GM18909 (cell line): ENCODE measurements at regions not wholly inside any gene's neighbourhood (a gene's known extent, or its start where the extent isn't known, plus 50 kb on each side); places are given as distances from the start of the nearest gene placed in this dataset.

Experiments
- ATAC-seq: cut with Tn5 transposase; IDR thresholded peaks from one replicate; pipeline ENCODE4 v1.9.1; 2021; ENCODE audit warnings: mild to moderate bottlenecking; ENCODE audit not compliant: unreplicated experiment, poor library complexity

DNA sequence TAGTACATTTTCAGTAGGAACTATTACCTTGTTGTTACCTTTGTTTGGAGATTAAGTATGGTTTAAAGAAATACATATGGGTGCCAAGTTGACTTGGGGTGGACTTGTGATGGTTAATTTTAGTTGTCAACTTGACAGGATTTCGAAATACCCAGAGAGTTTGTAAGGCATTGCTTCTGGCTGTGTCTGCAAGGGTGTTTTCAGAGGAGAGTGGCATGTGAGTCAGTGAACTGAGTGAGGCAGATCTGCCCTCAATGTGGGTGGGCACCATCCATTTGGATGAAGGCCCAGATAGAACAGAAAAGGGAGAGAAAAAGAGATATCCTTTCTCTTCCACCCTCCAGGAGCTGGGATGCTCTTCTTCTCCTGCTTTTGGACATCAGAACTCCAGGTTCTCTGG, 315.5 kb downstream of the GPATCH2 start:
- no peak for ATAC-seq

DNA sequence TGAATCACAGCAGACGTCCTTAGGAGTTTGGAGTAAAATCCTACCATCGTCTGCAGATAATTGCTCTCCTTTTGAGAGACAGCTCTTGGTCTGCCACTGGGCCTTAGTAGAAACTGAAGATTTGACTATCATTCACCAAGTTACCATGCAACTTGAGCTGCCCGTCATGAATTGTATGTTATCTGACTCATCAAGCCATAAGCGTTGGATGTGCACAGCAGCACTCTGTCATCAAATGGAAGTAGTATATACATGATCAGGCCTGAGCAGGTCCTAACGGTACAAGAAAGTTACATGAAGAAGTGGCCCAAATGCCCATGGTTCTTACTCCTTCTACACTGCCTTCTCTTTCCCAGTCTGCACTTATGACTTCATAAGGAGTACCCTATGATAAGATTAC, 317.8 kb downstream of the GPATCH2 start:
- no peak for ATAC-seq

DNA sequence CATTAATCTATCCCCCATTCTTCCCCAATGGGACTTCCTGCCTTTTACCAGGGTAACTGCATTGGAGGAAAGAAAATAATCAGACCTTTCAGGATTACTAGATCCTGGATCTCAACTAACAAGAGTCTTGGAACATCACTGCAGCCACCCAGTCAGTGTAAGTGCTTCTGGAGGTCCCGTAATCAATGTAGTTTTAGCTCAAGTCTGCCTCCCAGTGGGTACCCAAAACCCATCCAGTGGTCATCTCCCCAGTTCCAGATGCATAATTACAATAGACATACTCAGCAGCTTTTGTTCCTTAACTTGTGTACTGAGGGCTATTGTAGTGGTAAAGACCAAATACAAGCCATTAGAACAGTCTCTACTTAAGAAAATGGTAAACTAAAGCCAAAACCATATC, 319.1 kb downstream of the GPATCH2 start:
- peak; percentile 51 for ATAC-seq

DNA sequence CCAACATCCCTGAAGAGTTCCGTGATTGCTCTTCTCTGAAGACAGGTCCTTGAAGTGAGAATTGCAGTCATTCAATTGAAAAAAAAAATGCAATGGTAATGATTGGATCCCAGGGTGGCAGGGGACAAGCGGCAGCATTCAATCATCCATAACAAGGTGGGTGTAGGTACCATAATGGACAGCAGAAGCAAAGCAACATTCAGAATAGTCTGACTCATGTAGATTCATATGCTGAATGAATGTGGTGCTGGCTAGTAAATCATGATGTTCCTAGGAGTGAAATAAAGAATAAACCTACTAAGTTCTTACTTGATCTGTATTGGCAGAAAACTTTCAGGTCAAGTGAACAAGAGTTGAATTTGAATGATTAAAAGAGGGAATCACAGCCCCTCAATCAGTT, 319.6 kb downstream of the GPATCH2 start:
- no peak for ATAC-seq

DNA sequence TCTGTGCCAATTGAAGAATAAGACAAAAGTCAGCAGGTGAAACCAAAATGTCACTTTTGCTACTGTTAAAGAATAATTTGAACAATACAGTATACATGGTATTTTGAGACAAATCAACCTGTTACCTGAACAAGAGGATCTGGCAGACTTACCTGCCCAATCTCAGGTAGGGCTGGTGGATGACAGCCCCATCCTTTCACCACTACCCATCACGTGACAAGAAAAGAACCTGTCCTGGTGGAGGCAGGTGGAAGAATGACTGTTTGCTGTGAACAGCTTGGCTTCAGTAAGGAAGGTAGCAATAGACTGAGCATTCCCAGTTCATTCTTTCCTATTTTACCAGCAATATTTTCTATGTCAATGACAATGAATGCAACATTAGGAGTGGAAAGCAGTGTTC, 349.6 kb downstream of the GPATCH2 start:
- ATAC-seq, result no peak

DNA sequence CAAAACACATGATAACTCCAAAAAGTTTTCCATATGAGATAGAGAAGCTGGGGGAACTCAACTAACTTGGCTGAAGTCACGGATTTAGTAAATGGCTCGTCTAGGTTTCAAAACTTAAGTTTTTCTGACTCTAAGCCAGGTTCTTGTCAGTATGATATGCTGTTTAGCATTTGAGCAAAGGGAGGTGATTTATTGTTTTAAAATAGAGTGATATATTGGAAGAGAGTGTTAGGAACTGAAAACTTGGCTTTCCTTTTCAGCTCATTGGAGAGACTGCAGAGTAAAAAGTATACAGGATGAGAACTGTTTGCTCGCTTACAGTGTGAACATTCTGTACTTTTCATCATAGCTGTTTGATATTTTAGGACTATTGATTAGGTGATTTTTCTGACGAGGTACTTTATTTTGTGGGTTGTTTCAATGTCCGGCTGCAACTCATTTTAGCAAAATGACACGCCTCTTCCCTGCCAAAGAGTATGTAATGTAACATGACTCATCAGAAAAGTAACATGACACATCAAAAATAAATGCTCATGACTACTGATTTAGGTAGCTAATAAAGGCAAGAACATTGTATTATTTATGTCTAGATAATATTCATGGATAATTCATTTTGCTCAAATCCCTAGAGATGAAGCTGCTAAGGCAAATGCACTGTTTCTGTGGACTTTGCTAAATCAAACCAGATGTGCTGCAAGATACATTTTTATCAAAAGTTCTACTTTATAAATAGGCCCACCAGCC, 355.1 kb downstream of the GPATCH2 start:
- no peak for ATAC-seq

DNA sequence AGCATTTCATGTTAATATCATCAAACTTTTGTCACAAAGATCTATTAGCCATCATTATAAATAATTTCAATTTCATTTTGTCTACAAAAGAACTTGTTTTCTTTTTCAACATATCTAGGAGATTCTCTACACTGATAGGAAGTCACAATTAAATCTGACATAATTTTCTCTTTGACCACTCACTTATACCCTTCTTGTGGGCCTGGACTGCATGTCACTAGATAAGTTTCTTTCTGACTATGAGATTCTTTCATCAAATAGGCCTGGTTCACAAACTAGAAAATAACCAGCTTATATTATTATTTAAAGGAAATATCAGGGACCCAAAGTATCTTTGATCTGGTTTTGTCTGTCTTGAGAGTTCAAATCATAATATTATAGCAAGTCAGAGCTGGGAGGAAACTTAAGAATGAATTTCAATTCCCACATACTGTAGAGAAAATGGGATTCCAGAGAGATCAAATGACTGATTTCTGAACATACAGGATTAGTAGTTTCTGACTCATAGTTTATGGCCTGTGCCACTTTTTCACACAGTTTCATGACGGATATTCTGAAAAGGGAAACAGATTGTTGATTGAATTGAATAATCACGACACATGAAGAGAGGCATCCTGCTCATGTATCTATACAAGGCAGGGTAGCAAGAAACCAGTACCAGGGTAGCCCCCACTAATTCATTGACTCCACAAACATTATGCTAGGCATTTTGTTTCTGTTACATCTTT, 355.8 kb downstream of the GPATCH2 start:
- ATAC-seq, result no peak

DNA sequence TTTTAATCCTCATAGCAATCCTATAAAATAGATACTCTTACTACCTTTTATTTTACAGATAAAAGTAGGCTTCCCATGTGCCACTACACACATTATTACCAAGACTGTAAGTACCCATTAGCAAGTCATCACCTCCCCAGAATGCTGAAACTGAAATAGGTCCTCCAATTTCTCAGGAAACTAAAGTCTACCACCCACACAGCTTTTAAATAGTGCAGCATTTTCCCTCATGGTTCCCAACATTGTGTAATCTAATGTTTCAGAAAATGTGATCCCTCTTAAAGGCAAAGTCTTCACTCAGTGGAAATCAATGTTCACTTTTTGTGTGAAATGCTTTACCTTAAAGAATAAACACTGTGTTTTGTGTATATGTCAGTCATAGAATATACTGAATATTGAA, 356.5 kb downstream of the GPATCH2 start:
- ATAC-seq, result no peak

DNA sequence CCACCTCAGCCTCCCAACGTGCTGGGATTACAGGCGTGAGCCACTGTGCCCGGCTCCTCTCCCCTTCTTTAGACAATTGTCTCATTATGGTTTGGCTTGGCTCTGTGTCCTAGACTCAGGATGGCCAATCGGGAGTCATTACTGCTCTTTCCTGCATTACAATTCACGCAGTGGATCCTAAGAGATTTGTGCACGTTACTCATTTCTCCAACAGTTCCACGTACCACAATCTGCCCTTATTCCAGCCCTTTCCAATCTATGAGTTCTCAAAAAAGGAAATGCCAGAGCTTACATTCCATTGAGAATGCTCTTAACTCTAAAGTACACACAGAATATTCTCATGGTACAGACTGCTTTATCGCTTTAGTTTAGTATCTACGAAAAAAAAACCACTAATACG, 357.0 kb downstream of the GPATCH2 start:
- no peak for ATAC-seq

DNA sequence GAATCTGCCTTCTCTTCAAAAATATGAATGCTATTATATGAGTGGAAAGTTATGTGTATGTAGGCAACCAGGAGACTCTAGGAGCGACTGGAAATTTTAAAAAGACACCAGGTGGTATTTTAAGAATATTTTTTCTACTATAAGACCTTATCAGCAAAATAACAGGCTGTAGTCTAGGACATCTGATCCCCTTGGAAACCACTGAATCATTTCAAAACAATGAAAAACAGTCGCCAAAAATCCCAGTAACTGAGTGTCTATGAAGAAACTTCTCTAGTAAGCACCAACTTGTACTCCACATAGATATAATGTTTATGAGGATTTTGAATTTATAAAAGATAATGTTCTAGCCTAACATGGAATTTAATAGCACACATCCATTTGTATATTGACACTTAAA, 358.5 kb downstream of the GPATCH2 start:
- ATAC-seq, result no peak

DNA sequence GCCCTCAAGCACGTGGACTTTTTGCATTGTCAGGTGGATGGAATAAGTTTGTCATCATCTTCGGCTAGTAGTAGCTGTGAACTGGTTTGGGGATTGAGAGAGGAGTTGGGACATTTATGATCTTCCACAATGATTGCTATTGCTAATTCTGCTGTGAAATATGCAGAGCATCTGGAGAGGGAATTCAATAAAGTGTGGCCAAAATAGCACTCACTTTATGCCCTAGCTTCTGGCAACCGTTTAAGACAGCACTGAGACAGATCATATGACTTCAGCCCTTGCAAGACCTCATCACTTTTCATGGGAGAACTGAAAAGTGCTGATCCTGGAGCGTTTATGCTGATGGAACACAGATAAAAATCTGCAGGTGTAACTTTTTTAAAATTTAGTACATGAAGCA, 360.8 kb downstream of the GPATCH2 start:
- no peak for ATAC-seq

DNA sequence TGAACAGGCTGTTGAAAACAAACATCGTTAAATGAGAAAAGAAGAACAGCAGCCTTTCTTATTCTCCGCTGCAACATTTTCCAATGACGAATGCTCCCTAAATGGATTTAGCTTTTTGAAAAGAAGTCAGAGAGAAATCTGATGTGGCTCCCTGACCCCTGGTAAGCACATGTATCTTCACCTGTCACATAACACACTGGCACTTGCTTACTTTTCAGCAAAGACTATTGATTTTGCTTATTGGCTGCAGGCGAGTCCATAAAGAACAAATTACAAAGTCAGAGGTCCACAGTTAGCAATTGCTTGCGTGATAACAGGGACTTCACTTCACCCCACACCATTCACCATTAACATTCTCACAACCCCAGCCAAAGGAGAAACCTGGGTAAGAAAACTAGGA, 362.8 kb downstream of the GPATCH2 start:
- ATAC-seq, result no peak

DNA sequence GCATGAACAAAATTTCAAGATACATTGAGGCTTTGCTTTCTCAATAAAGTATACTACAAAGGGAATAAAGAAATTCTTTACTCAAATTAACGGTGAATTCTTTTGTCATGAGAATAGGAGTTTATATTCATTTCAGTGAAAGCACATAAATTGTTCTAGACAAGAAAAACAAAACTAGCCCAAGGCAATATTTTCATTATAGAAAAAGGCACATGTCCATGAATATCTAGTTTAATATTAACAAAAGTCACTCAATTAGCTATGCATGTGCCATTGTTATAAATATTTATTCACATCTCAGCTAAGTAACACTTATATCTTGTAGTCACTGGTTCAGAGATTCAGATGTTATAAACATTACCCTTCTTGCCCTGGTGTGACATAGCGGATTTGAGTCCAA, 369.3 kb downstream of the GPATCH2 start:
- ATAC-seq, result no peak

DNA sequence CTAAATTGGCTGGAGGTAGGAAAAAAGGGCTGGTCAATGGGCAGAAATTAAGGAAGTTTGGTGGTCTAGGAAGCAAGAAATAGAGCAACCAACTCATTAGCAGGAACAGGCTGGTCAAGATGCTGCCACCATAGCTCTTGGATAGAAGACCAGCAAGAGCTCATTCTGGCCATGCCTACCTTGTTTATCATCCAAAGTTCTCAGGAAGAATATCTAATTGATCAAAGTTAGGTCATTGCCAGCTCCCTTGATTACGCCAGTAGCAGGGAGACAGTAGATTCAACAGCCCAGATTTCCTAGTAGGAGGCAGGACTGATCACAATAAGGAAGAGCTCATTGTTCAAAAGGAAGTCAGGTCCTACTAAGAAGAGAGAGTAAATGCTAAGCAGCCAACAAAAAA, 370.2 kb downstream of the GPATCH2 start:
- no peak for ATAC-seq

DNA sequence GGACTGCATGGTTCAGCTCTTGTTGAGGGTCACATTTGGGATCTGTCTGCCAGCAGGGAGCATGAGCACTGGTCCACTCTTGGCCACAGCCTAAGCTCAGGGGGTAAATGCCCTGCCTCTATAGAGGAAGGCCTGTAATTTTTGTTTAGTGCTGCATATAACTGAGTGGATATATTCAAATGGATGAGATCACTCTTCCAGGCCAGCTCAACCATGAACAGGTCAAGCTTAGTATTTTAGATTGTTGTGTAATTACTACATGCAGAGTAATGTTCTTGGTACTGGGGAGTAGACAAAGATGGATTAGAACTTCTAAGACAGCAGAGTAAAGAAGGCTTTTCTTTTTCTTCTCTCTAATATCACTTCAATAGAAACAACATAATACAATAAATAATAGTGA, 376.9 kb downstream of the GPATCH2 start:
- no peak for ATAC-seq

DNA sequence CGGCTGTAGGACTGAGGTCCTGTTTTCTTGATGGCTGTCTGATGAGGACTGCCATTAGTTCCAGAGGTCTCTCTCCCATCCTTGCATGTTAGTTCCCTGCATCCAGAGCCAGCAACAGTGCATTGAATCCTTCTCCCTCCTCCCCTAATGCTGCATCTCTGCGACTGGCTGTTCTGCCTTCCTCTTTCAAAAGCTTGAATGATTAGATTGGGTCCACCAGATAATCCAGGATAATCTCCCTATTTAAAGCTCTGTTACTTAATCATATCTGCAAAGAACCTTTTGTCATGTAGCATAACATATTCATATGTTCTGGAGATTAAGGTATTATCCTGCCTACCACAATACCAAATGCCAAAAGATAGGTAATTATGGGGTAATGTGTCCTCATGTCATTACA, 377.5 kb downstream of the GPATCH2 start:
- no peak for ATAC-seq

DNA sequence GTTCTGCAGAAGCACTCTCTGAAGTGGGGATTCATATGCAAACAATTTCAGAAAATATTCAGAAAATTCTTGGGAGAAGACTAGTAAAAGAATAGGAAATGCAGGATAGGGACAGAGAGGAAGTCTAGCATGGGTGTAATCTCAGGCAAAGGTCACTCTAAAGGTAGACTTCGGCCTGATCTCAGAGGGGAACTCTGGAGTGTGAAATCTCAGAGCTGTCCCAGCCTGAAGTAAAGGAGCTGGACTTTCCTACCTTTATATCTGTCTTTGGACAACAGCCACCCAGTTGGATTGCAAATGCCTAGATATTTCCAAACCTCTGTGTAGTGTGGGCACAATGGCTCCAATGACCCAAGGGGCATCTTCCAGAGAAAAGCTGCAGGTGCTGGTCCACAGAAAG, 379.8 kb downstream of the GPATCH2 start:
- no peak for ATAC-seq

DNA sequence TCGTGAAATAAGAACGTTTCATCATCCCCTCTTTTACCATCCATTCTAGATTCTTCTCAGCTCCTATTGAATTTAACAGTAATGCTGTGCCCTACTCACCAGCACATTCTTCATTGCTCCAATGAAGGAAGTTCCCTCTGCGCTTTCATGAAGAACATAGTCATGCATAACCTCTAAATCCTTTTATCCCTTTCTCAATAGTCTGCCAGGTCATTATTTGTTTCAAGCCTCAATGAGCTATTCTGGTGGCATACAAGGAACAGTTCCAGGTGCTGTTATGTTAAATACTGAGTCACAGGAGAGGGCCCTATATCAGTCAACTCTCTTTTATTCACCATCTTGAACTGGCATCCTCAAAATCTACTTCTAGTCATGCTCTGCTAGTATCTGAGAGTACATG, 381.0 kb downstream of the GPATCH2 start:
- ATAC-seq, result no peak

DNA sequence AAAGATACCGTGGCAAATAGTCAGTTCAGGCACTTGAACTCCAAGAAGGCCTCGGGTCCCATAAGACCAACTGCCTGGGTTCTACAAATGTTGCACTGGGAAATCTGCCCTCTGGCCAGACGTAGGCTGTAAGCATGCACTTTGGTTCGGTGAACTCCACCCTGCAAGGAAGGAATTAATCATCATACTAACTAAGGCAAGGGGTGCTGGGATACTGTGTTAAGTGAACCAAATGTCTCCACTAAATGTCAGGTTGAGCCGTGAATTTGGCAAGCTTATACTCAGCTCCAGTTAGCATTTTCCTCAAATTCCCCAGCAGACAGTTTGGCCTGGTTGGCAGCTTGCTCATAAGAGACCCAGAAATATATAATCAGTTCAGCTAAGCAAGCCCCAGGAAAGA, 385.9 kb downstream of the GPATCH2 start:
- ATAC-seq, result no peak

DNA sequence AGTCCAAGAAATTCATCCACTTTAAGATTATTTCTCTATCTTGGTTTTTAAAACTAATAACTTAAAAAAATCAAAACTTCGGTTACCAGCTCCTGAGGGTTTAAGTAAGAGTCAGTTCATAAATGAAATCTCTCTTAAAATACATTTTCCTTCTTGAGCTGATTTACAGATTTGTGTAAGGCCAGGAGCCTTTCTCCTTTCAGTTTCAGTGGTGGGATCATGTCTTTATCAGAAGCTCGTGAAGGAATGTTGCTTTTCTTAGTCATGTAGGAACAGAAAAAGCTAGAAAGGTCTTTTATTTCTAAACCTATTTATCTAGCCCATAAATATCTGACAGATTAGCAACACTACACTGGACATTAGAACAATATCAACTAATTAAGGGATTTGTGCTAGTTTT, 390.2 kb downstream of the GPATCH2 start:
- no peak for ATAC-seq

DNA sequence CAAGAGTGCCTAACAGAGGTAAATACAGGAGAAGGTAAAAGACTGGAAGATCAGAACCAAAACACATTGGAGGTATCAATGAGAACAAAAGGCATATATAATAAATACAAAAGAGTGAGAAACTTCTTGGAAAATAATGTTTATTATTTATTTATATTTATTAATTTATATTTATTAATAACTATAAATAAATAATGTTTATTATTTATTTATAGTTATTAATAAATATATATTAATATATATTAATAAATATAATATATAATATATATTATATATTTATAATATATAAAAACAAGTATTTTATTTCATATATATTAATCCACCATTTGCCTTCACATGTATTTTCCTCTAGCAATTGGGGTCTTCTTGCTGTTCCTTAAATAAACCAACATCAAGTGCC, 391.9 kb downstream of the GPATCH2 start:
- no peak for ATAC-seq

DNA sequence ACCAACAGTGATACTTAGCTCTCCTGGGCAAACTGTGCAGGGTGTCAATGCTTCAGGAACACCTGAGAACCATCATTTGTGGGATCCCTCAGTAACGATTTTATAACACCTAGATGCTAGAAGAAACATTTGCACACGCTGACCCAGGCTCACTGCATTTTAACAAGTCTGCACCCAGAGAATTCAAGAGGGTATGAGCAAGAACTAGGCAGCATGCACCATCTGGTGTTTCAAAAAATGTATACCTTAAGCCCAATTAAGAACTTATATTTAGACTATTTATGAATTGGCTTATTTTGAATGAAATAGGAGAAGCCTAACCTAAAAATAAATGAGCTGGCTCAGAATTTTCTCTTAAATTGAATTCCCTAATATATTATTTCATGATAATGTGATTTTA, 400.5 kb downstream of the GPATCH2 start:
- no peak for ATAC-seq
